ENCODE measurements at regions not wholly inside any gene's neighbourhood (a gene's known extent, or its start where the extent isn't known, plus 50 kb on each side); places are given as distances from the start of the nearest gene placed in this dataset.
"Not testable (repeated sequence)": the region's sequence is repeated elsewhere in the genome, so short reads cannot be mapped to it uniquely, and the experiment has no call there.

DNA sequence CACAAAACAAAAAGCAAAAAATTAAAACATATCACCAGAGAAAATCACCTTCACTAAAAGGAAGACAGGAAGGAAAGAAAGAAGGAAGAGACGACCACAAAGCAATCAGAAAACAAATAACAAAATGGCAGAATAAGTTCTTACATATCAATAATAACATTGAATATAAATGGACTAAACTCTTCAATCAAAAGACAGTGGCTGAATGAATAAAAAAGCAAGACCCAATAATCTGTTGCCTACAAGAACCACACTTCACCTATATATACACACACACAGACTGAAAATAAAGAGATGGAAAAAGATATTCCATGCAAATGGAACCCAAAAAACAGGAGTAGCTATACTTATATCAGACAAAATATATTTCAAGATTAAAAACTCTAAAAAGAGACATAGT, 124.5 kb downstream of the ACTL7B start:
- H3K4me3 ChIP-seq, H3K27ac ChIP-seq: not testable (repeated sequence)

- Histone ChIP-seq H3K27ac (no peak overlapping the region), H3K4me3 (no peak overlapping the region)
Measured at GRCh38 chr9:108727580-108728111, 128.1 kb downstream of the ACTL7B start.

DNA sequence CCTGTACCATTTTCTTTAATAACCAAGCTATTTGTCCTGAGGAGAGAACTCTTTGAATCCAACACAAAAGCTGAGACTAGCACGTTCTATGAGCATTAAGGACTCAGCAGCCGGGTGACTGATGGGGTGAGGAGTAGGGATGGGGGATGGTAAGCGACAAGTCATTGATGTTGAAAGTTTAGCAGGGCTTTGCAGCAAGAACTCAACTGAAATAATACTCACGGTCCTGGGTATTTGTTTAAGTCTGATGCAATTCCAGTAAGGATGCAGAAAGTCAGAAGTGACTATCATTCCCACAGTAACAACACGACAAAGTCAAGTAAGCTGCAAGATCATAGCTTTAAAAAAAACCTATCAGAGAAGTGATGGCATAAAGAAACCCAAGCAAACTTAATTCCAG, 131.1 kb downstream of the ACTL7B start:
- Histone ChIP-seq H3K27ac (peak overlapping the region in 1 of 21 experiments; percentile 11), H3K4me3 (no peak overlapping the region)

- H3K4me3 ChIP-seq = no peak overlapping the region
- H3K27ac ChIP-seq = peak overlapping the region in 2 of 21 experiments; percentile 14 to 39
Measured at GRCh38 chr9:108724122-108724521, 131.7 kb downstream of the ACTL7B start.

DNA sequence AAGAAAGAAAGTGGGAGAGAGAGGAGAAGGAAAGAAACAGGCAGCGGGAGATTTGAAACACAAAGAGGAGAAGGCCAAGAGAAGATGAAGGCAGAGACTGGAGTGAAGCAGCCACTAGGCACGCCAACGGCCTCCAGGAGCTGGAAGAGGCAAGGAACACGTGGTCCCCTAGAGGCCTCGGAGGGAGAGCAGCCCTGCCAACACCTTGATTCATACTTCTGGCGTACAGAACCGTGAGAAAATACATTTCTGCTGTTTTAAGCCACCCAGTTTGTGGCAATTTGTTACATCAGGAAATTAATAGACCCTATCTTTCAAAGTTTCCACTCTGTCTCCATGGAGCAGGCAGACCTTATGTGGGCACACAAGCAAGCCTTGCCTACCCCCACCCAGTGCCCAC, 133.4 kb downstream of the ACTL7B start:
- H3K27ac ChIP-seq = peak overlapping the region in 3 of 21 experiments; percentile 1 to 14 (median 8)
- no peak overlapping the region for H3K4me3 ChIP-seq

DNA sequence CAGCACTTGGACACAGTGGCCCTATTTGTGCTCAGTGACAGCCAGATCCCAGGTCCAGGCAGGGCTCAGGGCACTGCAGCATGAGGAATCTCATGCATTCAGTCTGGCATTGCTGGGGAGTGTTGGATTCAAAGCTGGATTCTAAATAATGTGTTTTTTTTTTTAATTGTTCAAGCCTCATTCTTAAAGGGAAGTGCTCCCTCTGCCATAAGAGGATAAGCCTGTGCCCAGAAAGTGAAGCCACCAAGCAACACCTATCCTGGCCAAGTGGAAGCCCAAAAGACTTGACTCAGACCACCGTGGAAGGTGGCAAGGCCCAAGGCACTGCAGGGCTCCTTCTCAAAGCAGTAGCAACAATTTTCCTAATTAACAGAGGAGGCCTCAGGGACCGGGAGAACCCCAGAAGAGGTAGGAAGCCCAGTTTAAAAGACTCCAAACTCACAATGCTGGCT, 135.6 kb downstream of the ACTL7B start:
- peak overlapping the region in 1 of 21 experiments; percentile 8 for H3K27ac ChIP-seq
- no peak overlapping the region for H3K4me3 ChIP-seq

DNA sequence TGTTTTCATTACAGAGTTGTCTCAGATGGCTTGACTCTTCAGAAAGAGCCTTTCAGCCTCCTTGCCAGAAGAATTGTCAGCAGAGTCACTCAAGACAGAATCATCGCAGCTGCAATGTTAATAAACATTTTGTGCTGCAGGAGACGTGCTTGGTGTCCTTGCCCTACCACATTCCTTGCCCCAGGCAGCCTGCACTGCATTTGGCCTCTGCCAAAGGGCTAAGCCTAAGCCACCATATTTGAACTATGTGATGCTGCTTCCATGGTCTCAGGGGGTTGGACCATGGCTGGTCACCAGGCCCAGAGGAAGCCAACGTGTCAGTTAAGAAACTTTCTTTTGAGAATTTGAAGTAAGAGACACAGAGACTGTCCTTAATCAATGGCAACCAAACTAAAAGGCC, 145.4 kb downstream of the ACTL7B start:
- H3K4me3 ChIP-seq = no peak overlapping the region
- peak overlapping the region in 2 of 21 experiments; percentile 17 to 43 for H3K27ac ChIP-seq

DNA sequence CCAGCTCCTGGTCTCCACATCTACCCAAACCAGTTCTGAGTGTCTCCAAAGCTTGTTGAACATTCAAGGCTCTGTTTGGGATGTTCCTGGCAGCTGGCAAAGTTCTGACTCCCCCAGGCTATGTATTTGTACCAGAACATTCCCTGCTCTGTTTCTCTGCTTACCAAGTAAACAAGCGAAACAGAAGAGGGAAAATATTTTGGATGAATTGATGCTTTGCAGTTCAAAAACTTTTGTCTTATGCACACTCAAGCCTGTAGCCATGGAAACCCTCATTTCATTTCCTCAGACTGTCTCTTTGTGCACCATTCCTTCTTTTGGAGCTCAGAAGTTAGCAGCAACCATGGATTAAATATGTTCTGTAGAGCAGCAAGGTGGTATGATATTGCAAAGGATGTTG, 145.8 kb downstream of the ACTL7B start:
- H3K27ac ChIP-seq = peak overlapping the region in 3 of 21 experiments; percentile 17 to 43 (median 24)
- no peak overlapping the region for H3K4me3 ChIP-seq

GRCh38 chr9:108709126-108709525, 146.7 kb downstream of the ACTL7B start:
- H3K4me3 ChIP-seq = no peak overlapping the region
- H3K27ac ChIP-seq = peak overlapping the region in 1 of 21 experiments; percentile 30

DNA sequence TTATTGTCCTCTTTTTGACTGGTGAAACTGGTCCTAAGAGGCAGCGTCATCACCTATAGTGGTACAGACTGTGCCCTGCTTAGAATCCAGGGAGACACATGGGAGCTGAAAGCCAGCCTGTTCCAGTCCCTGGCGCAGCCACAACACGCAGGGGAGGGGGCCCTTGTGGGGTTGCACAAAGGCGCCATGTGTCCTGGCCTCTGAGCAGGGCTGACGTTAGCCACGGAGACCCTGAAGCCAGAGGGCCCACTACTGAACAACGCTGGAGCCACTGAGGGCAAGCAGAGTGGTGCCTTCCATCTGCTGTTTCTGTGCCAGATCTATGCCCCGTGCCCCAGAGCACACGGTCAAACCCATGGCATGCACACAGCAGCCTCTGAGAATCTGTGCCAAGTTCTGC, 147.3 kb downstream of the ACTL7B start:
- Histone ChIP-seq H3K4me3 (no peak overlapping the region), H3K27ac (no peak overlapping the region)

DNA sequence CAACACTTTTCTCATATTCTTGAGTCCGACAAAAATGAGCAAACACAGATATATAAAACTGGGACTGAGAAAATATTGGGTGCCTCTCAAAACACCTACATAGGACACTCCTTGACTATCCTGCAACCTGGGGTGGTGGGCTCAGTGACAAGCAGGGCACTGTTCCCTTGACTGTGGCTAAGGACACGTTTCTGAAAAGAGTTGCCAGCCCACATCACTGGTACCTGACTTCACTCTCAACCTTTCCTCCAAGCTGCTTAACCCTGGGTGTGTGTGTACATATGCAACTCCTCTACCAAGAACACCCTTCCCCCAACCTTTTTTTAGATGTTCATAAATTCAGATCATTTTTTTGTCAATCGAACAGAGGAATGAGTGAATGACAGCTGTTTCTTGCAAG, 148.7 kb downstream of the ACTL7B start:
- H3K4me3 ChIP-seq = no peak overlapping the region
- H3K27ac ChIP-seq = no peak overlapping the region

DNA sequence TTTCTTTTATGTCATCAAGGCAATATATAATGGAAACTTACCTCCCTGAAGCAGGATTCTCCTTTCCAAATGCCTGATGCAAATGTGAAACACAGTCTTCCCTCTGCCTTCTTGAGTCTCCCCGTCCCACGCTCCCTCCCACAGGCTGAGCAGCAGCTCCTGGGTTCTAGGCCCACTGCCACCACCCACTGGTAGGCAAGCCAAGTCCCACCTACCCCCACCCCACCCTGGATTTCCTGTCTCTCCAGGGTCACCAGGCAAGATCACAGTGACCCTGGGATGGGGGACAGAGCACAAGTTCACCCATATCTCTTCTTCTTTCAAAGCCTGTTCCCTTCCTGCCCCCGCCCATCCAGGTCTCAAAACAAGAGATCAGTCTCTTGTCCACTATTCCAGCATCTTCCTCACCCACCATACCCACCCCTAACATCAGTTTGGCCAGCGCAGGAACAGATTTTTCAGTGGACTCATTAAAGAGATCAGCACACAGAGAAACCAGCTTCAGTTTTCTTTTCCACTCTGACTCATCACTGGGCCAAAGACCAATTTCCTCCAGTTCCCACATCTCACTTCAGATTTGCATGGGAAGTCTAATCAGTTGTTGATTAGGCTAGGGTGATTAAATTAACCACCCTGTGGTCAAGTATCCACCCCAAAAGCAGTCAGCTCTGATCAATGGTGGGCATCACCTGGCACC, 151.5 kb downstream of the ACTL7B start:
- no peak overlapping the region for H3K4me3 ChIP-seq
- peak overlapping the region in 15 of 21 experiments; percentile 1 to 80 (median 48) for H3K27ac ChIP-seq

DNA sequence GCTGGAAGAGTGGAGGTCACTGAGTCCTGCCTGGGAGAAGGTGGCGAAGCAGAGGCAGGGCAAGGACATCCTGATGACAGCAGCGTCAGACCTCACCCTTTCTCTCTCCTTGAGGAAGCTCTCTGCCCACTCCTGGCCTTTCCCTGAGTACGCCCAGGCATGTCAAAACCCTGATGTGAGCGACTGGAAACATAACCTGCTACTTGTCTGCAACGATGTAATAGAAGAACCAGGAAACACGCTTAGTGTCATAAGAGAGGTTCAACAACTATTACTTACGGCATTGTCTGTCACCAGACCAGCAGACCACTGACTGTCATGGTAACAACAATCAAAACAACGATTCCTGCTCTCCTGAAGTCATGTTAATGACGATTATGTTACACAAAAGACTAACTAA, 152.4 kb downstream of the ACTL7B start:
- H3K4me3 ChIP-seq = no peak overlapping the region
- peak overlapping the region in 13 of 21 experiments; percentile 1 to 80 (median 46) for H3K27ac ChIP-seq

GRCh38 chr9:108702681-108703080, 153.1 kb downstream of the ACTL7B start:
- peak overlapping the region in 8 of 21 experiments; percentile 27 to 80 (median 72) for H3K27ac ChIP-seq

GRCh38 chr9:108698801-108699200, 157.0 kb downstream of the ACTL7B start:
- Histone ChIP-seq H3K4me3 (no peak overlapping the region), H3K27ac (no peak overlapping the region)

More at GRCh38 chr9:108702681-108703080, 153.1 kb downstream of the ACTL7B start:
- H3K4me3 ChIP-seq = no peak overlapping the region

GRCh38 chr9:108698231-108698630, 157.6 kb downstream of the ACTL7B start:
- Histone ChIP-seq H3K27ac (no peak overlapping the region), H3K4me3 (no peak overlapping the region)

GRCh38 chr9:108696156-108696555, 159.6 kb downstream of the ACTL7B start:
- H3K27ac ChIP-seq = no peak overlapping the region
- no peak overlapping the region for H3K4me3 ChIP-seq

GRCh38 chr9:108694170-108694569, 161.6 kb downstream of the ACTL7B start:
- Histone ChIP-seq H3K4me3 (no peak overlapping the region), H3K27ac (peak overlapping the region in 6 of 21 experiments; percentile 11 to 59 (median 37))

GRCh38 chr9:108691614-108692013, 164.2 kb downstream of the ACTL7B start:
- Histone ChIP-seq H3K4me3 (no peak overlapping the region), H3K27ac (peak overlapping the region in 5 of 21 experiments; percentile 17 to 53 (median 34))

DNA sequence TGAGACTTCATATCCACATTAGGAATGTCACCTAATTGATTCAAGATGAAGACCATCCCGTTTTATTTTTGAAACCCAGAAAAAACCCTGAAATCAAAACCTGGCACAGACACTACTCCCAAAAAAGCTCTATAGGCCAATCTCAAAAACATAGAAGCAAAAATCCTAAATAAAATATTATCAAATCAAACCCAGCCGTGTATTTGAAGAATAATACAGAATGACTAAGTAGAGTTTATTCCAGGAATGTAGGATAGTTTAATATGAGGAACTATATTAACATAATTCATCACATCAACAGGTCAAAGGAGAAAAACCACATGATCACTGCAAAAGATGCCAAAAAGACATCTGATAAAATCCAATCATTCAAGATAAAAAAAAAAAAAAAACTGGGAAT, 167.1 kb downstream of the ACTL7B start:
- H3K4me3 ChIP-seq = no peak overlapping the region
- H3K27ac ChIP-seq = no peak overlapping the region

GRCh38 chr9:108688051-108688450, 167.7 kb downstream of the ACTL7B start:
- Histone ChIP-seq H3K27ac (no peak overlapping the region), H3K4me3 (no peak overlapping the region)

Data from skin epidermis (tissue), 12 donors.